Transverse colon (tissue), 4 donors: ENCODE measurements at regions not wholly inside any gene's neighbourhood (a gene's known extent, or its start where the extent isn't known, plus 50 kb on each side); places are given as distances from the start of the nearest gene placed in this dataset.

Source experiments
- CTCF ChIP-seq, 5 experiments: fragments of 200-600 bp in 3 of 5; fragments of 450-650 bp in 2 of 5; sonication (generic) in 3 of 5; IDR thresholded peaks; 1 replicate in 2 of 5; 2 replicates in 3 of 5; pipeline ENCODE4 v1.5.1; 2016 to 2017; ENCODE audit warnings: antibody characterized with exemption in 5 of 5, inconsistent platforms in 3 of 5, mild to moderate bottlenecking in 2 of 5, moderate library complexity in 1 of 5
- EP300 ChIP-seq: sonication (generic); formaldehyde crosslinking; IDR thresholded peaks from one replicate; pipeline ENCODE4 v1.6.1; 2017; ENCODE audit warnings: antibody characterized with exemption, low read depth
- POLR2A ChIP-seq: fragments of 450-650 bp; IDR thresholded peaks from one replicate; pipeline ENCODE4 v1.6.1; 2016; ENCODE audit warnings: antibody characterized with exemption, mild to moderate bottlenecking, moderate library complexity
- POLR2AphosphoS5 ChIP-seq, 3 donors: sonication (generic); formaldehyde crosslinking; IDR thresholded peaks; one replicate each; pipeline ENCODE4 v1.6.1; 2016; ENCODE audit warnings: antibody characterized with exemption in 3 of 3

- no peak for TF ChIP-seq CTCF (IDR thresholded peaks at IDR 0.05)
- no peak for TF ChIP-seq POLR2AphosphoS5 (IDR thresholded peaks at IDR 0.05)
- TF ChIP-seq POLR2A, result no peak
- TF ChIP-seq EP300, result no peak
These were observed 198.4 kb downstream of the CYB561 start for GRCh38 chr17:63247706-63248105.
